Liver (tissue), 3 donors: ENCODE measurements at regions not wholly inside any gene's neighbourhood (a gene's known extent, or its start where the extent isn't known, plus 50 kb on each side); places are given as distances from the start of the nearest gene placed in this dataset.

Experiments used
- GABPA ChIP-seq, 2 donors: IDR thresholded peaks in 1 of 2; conservative IDR thresholded peaks in 1 of 2; 2 replicates each; pipeline ENCODE4 v1.6.1; 2016; ENCODE audit warnings: antibody characterized with exemption in 2 of 2, mild to moderate bottlenecking in 1 of 2, moderate library complexity in 1 of 2
- HNF4A ChIP-seq, 2 donors: conservative IDR thresholded peaks; 2 replicates each; pipeline ENCODE4 v1.6.1; 2016; ENCODE audit warnings: antibody characterized with exemption in 2 of 2, mild to moderate bottlenecking in 2 of 2
- RAD21 ChIP-seq, 2 donors: IDR thresholded peaks; 2 replicates each; pipeline ENCODE4 v1.6.1; 2016; ENCODE audit warnings: antibody characterized with exemption in 2 of 2, mild to moderate bottlenecking in 2 of 2
- SP1 ChIP-seq: IDR thresholded peaks from 2 replicates; pipeline ENCODE4 v1.6.1; 2018; ENCODE audit warnings: antibody characterized with exemption, mild to moderate bottlenecking
- TAF1 ChIP-seq: conservative IDR thresholded peaks from 2 replicates; pipeline ENCODE4 v1.6.1; 2016; ENCODE audit warnings: antibody characterized with exemption, mild to moderate bottlenecking
- TF ChIP-seq, protein P1 (sequence below): fragments of 150-350 bp; IDR thresholded peaks from 2 replicates; pipeline ENCODE4 v1.5.1; 2017; ENCODE audit warnings: improper control_type of control experiment, low read depth, low read length; ENCODE audit not compliant: missing input control
- TF ChIP-seq, protein P2 (sequence below): IDR thresholded peaks from 2 replicates; pipeline ENCODE4 v1.6.1; 2016; ENCODE audit warnings: antibody characterized with exemption
- donor health status: healthy.
- donor health status: healthy.

GRCh38 chr7:36072620-36073019, 80.4 kb upstream of the EEPD1 start:
- TF ChIP-seq GABPA (IDR thresholded peaks at IDR 0.05 in 1 of 2, conservative IDR thresholded peaks at IDR 0.05 in 1 of 2), result no peak
- TF ChIP-seq, protein P1, sequence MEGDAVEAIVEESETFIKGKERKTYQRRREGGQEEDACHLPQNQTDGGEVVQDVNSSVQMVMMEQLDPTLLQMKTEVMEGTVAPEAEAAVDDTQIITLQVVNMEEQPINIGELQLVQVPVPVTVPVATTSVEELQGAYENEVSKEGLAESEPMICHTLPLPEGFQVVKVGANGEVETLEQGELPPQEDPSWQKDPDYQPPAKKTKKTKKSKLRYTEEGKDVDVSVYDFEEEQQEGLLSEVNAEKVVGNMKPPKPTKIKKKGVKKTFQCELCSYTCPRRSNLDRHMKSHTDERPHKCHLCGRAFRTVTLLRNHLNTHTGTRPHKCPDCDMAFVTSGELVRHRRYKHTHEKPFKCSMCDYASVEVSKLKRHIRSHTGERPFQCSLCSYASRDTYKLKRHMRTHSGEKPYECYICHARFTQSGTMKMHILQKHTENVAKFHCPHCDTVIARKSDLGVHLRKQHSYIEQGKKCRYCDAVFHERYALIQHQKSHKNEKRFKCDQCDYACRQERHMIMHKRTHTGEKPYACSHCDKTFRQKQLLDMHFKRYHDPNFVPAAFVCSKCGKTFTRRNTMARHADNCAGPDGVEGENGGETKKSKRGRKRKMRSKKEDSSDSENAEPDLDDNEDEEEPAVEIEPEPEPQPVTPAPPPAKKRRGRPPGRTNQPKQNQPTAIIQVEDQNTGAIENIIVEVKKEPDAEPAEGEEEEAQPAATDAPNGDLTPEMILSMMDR, result no peak
- no peak for TF ChIP-seq RAD21 (IDR thresholded peaks at IDR 0.05)
- TF ChIP-seq TAF1, result no peak
- no peak for TF ChIP-seq HNF4A (conservative IDR thresholded peaks at IDR 0.05)
- TF ChIP-seq, protein P2, sequence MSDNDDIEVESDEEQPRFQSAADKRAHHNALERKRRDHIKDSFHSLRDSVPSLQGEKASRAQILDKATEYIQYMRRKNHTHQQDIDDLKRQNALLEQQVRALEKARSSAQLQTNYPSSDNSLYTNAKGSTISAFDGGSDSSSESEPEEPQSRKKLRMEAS, result no peak
- TF ChIP-seq SP1, result no peak
